Stimulated activated naive CD4-positive, alpha-beta T cell (primary cell): ENCODE measurements at regions not wholly inside any gene's neighbourhood (a gene's known extent, or its start where the extent isn't known, plus 50 kb on each side); places are given as distances from the start of the nearest gene placed in this dataset.

Source experiments
- DNase-seq, 6 experiments: peaks; one replicate each; lab custom pipeline; 2025; lab: John Stamatoyannopoulos, UW

DNA sequence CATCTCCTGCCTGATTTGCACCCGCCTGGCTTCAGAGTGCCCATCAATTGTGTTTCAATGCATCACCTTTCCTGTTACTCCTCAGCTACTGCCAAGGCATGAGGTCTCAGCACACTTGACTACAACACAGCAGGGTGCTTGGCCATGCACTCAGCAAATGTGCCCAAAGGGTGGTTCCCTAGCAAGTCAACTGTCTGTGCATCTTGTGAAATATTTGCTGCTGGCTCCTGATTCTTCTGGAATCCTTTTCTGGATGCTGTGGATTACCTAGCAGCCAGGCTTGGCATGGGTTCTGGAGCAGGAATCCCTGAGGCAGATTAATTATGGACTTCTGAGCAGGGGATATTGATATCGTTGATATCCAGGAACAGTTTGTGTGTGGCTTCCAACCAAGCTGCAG lies 662.6 kb upstream of the MGMT start:
- no peak for DNase-seq

DNA sequence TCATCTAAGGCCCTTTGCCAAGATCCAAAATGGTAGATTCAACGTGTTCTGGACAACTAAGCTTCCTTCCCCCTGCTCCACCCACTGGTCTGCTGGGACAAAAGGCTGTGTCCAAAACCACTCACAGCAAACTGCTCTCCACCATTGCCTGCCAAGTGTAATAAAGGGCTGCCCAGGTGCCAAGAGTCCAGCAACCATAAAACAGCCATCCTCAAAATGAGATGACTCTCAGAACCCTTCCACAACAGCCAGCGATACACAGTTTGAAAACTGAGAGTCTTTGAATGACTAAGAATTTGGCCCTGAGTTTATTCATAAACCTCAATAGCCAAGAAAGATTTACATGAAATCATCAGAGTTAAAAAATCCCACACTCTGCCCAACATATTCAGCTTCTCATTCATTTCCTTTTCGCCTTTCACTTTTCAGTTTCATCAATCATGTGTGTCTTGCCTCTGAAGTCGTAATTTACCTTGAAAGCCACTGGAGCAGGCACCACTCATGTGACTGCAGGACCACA lies 658.1 kb upstream of the MGMT start:
- DNase-seq, result no peak

DNA sequence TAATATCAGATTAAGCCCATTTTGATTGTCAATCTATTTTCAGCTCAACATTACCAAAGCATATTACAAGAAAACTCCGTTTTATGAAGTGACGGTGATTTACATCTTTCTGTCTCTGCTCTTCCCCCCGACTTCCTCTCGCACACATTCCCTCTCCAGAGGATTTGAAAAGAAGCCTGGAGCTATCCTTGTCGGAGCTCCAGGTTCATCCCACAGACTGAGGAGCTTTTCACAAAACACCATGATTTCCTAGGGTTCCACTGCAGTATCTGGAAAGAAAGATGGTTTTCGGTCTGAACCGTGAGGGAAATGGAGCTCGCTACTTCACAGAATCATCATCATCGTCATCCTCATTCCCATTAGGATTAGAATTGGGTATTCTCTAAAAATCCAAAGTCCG lies 655.5 kb upstream of the MGMT start:
- DNase-seq, result no peak

DNA sequence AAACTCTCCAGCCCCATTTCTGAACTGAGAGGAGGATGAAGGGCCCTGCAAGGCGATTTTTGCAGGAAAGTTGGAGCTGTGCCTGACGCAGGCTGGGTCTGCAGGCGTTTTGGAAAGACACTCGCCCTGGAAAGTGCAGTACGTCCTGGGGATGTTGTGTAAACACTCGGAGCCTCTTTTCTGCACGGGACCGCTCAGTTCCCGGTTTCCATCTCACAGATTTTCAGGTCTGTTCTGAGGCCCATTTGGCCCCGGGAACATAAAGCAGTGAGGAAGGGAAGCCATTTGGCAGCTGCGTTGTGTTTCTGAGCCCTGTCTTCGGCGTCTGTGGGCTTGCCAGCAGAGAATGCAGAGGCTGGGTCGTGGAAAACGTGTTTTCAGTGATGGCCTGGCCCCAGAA lies 655.0 kb upstream of the MGMT start:
- DNase-seq, result no peak

DNA sequence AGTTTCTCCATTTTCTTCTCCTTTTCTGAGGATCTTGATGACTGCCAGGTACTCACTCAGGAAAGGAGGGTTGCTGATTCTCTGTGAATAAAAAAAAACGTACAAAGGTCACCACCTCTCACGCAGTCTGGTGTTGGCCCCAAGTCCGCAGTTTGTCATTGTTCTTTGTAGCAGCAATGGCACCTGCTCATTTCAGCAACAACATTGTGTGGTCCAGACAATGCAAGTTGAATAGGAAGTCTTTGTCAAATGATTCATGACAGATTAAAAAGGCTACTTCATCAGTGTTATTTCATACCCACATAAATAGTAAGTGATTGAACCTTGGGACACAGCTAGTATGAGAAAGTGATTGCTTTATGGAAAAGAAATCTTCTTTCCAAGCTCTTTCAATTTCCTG lies 653.5 kb upstream of the MGMT start:
- no peak for DNase-seq

DNA sequence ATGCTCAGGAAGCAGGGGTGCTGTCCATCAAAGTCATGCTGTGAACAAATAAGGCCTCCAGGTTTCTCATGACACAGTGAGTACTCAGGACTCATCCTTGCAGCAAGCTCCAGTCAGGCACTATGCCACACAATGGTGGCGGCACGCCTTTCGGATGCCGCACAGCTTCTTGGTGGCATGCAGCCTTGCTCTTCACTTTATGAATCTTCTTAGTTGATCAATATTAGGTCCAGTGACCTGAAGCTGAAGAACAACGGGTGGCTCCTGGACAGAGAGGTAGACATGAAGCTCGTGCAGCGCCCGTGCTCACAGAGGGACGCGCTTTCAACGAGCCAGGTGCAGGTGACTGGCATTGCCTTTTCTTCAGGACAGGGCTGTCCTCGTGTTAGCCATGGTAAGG lies 653.0 kb upstream of the MGMT start:
- no peak for DNase-seq

DNA sequence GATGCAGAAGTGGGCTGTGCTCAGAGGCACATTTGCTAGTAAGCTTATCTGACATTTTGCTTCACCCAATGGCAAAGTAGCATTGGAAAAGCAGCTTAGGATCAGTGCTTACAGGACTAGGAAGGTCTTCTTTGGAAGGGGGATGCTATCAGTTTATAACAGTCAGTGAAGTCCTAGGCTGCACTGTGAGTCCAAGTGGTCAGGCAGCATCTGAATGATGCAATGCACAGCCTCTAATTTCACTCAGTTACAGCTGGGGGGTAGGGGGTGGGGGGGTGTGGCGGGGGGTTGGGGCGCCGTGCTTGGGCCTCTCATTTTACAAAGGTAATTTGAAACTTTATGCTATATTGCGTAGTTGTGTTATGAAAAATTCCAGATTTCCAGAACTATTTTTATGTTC lies 652.3 kb upstream of the MGMT start:
- DNase-seq, result no peak

DNA sequence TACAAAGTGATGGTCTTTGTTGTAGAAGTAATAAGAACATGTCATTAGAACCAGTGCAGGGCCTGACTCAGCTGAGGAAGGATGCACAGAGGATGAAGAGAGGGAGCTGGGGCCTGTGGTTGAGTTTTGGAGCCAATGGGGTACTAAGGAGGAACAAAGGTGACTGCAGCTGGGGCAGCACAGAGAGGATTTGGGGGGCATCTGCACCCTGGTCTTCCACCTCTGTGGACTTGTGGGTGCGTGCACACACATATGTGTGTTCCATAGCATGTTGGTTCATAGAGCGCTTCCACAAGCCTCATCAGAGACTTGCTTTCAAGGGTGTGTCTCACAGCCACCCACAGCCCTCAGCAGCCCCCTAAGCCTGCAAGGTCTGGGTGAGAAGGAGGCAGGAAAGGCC lies 650.3 kb upstream of the MGMT start:
- DNase-seq, result no peak

DNA sequence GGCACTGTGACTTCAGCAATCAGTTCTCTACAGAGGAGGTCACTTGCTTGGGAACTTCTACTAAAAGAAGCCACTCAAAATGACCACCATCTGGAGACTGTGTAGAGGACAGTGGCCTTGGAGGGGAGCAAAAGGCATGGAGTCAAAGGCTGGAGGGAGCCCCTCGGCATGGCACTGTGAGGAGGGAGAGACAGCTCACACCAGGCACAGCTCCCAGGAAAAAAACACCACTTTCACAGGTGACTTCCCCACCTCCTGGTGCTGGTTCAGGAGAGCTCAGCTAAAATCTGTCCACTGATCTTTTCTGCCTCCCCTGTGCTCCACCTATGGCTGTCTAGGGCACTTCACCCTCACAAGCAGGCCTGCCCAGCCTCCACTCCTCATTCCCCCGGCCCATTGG lies 649.4 kb upstream of the MGMT start:
- DNase-seq, result no peak

DNA sequence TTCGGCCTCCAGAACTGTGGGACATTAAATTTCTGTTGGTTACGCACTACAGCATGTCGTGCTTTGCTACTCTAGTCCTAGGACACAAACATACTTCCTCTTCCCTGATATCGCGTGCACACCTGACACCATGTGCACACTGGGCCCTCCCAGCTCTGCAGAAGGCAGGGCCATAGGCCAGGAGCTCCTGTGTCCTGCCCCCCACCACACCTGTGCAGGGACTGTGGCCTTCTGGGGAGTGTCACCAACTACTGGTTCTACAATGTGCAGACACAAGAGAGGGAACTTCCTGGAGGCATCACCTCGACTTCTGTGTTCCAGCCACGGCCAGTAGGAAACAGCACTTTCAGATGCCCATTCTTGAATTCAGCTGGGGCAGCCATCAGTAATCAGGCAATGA lies 646.4 kb upstream of the MGMT start:
- no peak for DNase-seq

DNA sequence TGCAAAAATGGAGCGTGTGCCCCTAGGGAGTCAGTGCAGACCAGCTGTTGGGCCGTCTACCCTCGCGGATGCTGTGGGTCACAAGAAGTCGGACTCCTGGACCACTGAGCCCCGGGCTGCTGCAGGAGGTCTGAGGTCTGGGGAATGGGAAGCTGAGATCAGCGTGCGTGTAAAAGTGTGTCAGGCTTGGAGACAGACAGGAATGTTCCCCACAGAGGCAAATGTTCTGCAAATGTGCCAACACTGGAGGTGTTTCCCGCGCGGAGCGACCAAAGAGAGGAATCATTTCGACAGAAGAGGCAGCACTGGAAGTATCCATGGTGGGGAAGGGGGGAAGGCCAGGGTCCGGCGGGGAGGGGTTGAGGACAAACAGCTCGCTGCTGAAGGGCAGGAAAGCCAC lies 643.8 kb upstream of the MGMT start:
- DNase-seq, result no peak

DNA sequence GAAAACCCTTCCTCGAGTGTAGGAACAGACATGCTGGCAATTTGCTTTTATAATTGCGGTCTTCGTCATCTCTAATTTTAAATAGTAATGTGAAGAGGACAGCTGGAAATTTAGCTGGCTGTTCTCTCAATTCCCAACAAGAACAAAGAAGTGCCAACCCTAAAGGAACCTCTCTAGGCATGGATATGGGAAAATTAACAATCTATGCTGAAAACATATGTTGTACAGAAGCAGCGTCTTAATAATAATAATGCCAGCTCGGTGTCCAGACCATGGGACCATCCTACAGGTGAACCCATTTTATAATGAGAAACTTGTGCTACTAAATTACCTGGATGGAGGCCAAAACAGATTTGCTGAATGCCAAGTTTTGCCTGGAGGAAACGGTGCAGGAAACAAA lies 641.4 kb upstream of the MGMT start:
- no peak for DNase-seq

DNA sequence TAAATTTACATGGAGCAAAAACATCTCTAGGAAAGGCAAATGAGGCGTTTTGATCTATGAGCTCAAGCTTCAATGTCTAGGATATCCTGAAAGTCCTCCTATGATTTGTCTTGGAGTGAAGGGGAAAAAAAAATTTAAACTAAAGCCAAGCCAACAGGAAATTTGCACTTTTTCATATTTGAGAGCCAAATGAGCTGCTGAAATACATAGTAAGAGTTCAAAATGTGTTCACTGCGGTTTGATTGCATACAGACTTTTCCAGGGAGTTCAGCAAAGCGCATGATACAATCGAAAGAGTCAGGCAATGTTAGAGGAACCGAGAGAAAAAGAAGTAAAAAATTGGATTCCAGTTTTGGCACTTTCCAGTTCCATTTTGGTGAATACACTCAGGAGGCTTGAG lies 633.4 kb upstream of the MGMT start:
- DNase-seq, result no peak

DNA sequence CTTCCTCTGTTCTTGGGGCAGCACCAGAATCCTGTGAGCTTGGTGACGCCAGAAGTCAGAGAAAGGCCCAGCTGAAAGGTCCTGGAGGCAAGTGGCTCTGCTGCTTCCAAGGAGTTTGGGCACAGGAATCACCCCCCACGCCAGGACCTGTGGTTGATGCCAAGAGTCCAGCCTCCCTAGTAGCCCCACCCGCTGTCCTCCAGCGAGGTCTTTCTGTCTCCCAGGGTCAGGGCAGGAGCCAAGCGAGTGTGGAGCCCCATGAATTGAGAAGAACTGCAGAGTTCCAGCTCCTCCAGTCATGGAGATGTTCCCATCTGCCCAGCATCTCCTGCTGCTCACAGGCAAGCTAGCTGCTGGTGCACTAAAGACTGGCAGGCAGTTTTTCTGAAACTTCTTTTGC lies 631.7 kb upstream of the MGMT start:
- DNase-seq, result no peak

DNA sequence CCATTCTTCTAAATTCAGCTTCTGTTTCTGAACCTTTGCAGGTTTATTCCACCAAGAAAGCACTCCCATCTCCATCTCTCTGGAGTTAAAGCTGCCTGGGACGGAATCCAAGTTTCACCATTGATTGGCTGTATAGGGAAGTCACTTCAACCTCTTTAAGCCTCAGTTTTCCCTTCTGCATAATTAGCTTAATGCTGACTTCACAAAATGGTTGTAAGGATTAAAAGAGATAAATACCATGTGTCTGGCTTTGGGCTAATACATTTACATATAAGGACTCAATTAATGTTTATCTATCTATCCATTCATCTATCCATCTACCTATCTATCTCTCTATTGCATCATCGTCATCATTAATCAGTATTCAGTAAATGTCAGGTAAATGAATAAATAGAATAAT lies 629.6 kb upstream of the MGMT start:
- no peak for DNase-seq

DNA sequence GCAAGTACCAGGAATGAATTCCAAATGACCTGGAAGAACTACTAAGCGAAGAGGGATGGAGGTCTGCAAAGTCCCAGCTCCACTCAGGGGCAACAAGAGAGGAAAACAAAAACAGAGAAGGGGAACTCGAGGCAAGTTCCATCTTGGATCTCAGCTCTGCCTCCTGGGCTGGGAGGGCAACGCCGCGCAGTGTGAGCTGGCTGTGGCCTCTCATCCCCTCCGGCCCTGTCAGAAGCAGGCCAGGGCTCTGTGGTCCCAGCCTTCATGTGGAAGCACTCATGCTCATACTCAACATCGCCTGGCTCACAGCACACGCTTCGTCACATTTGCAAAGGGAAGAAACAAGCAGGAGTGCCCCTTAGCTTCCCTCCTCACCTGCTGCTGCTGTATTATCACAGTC lies 627.9 kb upstream of the MGMT start:
- no peak for DNase-seq

DNA sequence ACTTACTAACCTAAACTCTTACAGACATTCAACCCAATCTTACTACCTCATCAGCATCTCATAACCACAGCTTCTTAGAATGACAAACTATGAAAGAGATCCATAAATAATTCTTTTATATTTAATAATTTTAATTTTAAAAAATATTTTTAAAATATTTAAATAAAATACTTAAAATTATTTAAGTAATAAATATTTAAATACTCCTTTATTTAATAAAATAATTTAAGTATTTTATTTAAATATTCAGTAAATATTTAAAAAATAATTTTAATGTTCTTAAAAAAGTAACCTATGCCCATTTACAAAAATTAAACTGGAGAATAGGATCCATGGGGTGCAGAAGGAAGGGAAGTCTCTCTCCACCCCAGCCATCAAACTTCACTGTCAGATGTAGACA lies 627.3 kb upstream of the MGMT start:
- no peak for DNase-seq

DNA sequence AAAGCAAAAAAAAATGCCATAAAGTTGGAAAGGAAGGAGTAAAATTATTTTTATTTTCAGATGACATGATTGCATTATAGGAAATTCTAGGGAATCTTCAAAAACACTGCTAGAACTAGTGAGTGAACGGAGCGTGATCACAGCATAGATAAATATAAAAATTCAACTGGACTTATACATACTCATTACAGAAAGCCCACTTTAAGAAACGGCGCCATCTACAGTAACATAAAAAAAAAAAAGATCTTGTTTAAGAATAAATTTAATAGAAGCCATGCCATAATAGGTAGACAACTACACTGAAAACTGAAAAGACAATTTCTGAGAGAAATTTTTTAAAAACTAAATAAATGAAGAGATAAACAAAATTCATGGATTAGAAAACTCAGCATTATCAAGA lies 623.1 kb upstream of the MGMT start:
- DNase-seq, result no peak

DNA sequence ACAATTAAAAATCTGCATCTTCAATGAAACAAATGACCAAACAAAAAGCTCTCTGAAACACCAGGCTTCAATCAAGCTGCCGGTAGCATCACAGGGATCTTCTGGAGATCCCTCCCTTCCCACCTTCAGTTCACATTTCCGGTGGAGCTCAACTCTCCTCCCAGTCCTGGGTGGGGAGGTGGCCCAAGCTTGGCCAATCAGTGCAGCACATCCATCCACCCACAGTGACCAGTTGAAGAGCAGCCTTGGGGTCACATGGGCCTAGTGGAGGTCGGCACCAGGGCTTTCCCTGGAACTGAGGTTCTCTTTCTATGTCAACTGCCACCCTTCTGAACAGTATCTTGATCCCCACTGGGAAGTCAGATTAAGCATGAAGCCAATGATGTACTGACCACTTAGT lies 620.1 kb upstream of the MGMT start:
- no peak for DNase-seq

DNA sequence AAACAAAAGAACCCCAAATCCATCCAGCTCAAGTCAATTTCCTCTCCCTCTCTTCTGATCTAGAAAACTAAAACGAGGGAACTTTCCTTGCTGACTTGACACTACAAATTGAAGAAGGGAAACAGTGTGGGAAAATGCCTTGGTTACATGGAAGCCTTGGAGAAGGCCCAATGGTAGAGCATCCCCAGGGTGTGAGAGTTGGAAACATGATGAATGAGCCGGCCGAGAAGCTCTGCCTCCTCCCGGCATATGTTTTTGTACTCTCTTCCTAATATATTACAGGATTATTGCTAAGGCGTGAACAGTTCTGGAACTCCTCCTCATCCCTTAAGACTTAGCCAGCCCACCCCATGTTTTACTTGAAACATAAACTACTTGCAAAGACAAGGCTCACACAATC lies 618.2 kb upstream of the MGMT start:
- DNase-seq, result no peak

DNA sequence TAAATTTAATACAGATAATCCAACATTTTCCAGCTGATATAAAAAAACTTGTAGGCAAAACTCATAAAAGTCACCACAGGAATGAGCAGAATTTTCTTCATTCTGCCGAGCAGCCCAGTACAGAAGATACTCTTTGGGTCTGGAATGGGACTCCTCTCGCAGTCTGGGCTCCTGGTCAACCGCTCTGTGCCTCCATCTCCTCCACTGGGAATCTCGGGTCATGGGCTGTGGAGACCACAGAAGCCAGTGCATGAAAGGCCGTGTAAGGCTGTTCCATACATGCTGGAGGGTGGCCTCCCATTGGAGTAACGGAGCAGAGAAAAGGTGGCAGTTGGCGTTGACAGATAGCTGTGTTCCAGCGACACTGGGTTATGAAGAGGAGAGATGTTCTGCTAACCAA lies 616.4 kb upstream of the MGMT start:
- no peak for DNase-seq

DNA sequence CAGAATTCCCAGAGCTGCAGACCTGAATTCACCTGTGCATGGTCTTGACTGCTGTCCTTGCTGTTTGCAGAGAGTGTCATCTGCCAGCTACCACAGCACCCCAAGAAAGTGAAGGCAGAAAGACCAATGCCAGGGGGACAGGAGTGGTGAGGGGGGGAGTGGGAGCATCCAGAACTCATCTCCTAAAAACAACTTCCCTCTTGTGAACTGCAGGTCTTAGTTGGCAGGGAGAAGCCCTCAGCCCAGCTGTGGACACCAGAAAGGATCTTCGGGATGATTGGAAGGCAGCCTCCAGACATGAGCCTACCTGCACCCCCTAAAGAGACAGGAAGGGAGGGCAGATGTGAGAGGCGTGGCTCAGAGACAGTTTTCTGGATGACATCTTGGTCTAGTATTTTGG lies 615.8 kb upstream of the MGMT start:
- no peak for DNase-seq

DNA sequence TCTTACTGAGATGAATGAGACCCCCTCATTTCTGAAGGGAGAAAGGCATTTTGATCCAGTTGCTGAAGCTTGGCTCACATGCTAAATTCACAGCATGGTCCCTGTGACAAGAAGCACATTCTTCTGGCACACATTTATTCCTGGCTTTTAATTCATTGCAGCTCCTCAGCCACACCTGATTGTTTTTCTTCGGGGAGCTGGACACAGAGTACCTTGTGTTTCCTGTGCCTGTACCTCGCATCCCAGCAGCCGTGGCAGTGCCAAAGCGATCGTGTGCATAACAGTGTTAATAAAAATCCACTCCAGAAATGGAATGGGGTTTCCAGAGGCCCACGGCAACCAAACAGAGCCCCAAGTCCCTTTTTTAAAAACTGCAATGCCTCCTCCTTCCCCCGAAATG lies 615.3 kb upstream of the MGMT start:
- DNase-seq, result no peak

DNA sequence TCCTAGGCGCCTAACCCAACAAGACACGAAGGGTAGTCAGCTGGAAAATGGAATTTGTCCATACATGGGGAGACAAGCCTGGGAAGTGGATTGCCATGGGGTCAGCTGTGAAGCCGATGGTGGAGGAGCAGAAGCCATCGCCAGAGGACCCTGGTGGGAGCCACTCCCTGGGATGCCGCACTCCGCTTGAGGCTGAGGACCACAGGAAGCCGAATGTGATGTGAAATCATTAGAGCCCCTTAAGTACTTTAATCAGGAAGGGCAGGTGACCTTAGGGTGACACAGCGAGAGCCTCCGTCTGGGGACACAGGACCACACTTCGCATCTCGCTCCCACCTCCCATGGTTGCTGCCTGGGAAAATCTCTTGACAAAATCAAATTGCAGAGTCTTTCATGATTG lies 614.6 kb upstream of the MGMT start:
- no peak for DNase-seq

DNA sequence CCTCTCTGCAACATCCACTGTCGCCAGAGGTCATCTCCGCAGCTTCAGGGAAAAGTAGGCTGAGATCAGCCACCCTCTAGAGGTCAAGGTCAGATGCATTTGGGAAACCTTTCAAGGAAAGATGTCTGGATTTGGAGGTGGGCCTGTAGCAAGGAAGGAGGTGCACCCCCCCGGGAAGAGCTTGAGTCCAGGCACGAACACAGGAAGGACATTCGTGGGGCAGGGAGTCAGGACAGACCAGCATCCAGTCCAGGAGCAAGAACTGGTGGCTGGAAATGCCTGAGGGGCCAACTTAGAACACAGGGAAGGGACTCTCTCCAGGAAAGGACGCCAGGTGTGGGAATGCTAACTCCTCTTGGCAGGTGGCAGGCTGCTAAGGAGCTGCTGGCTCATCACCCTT lies 614.1 kb upstream of the MGMT start:
- DNase-seq, result no peak
